Panc1 (cell line): ENCODE measurements at regions not wholly inside any gene's neighbourhood (a gene's known extent, or its start where the extent isn't known, plus 50 kb on each side); places are given as distances from the start of the nearest gene placed in this dataset.

Source experiments
- POLR2AphosphoS5 ChIP-seq: IDR thresholded peaks from 2 replicates; pipeline ENCODE4 v1.6.1; 2012; ENCODE audit warnings: mild to moderate bottlenecking, low read depth, low read length, moderate library complexity
- TF ChIP-seq, protein P1 (sequence below): fragments of 450-650 bp; IDR thresholded peaks from 2 replicates; pipeline ENCODE4 v1.5.1; 2017; ENCODE audit warnings: mild to moderate bottlenecking

DNA sequence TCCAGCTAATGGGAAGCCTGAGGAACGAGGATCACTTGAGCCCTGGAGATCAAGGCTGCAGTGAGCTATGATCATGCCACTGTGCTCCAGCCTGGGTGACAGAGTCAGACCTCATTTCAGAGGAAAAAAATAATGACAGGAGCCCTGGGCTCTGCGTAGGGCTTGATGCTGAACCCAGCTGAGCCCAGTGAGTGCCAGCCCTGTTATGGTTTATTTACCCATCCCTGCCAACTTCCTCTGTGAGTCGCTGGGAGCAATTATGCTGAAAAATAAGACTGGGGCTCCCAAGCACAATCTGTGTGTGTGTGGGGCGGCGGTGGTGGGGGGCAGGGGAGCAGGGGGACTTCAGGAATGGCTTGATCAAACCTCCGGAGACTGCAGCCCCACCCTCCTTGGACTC is 75.9 kb upstream of the PMEPA1 start:
- TF ChIP-seq, protein P1, sequence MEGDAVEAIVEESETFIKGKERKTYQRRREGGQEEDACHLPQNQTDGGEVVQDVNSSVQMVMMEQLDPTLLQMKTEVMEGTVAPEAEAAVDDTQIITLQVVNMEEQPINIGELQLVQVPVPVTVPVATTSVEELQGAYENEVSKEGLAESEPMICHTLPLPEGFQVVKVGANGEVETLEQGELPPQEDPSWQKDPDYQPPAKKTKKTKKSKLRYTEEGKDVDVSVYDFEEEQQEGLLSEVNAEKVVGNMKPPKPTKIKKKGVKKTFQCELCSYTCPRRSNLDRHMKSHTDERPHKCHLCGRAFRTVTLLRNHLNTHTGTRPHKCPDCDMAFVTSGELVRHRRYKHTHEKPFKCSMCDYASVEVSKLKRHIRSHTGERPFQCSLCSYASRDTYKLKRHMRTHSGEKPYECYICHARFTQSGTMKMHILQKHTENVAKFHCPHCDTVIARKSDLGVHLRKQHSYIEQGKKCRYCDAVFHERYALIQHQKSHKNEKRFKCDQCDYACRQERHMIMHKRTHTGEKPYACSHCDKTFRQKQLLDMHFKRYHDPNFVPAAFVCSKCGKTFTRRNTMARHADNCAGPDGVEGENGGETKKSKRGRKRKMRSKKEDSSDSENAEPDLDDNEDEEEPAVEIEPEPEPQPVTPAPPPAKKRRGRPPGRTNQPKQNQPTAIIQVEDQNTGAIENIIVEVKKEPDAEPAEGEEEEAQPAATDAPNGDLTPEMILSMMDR: no peak
- TF ChIP-seq POLR2AphosphoS5: no peak
